Activated CD4-positive, alpha-beta T cell treated with anti-CD3 and anti-CD28 coated beads, Interleukin-2, amount 50 U/mL, for 1 hour (primary cell): ENCODE measurements at regions not wholly inside any gene's neighbourhood (a gene's known extent, or its start where the extent isn't known, plus 50 kb on each side); places are given as distances from the start of the nearest gene placed in this dataset.
"Not testable (repeated sequence)": the region's sequence is repeated elsewhere in the genome, so short reads cannot be mapped to it uniquely, and the experiment has no call there.

Source experiments
- DNase-seq: peaks from one replicate; pipeline ENCODE4 v3.0.0-alpha.2; 2020

GRCh38 chr6:15090145-15090579 lies 155.7 kb upstream of the JARID2 start:
- no peak for DNase-seq

- no peak for DNase-seq
Measured at GRCh38 chr6:15090745-15091384, 155.0 kb upstream of the JARID2 start.

- DNase-seq = no peak
Measured at GRCh38 chr6:15096894-15097837, 148.7 kb upstream of the JARID2 start.

GRCh38 chr6:15101130-15101529 lies 144.7 kb upstream of the JARID2 start:
- no peak for DNase-seq

GRCh38 chr6:15102241-15102640 lies 143.6 kb upstream of the JARID2 start:
- no peak for DNase-seq

- no peak for DNase-seq
Measured at GRCh38 chr6:15106958-15107643, 138.8 kb upstream of the JARID2 start.

GRCh38 chr6:15107644-15108382 lies 138.1 kb upstream of the JARID2 start:
- DNase-seq = no peak

- no peak for DNase-seq
Measured at GRCh38 chr6:15108383-15108715, 137.5 kb upstream of the JARID2 start.

- DNase-seq = no peak
Measured at GRCh38 chr6:15109338-15110090, 136.4 kb upstream of the JARID2 start.

GRCh38 chr6:15110726-15111354 lies 135.0 kb upstream of the JARID2 start:
- DNase-seq = no peak

- DNase-seq = not testable (repeated sequence)
Measured at GRCh38 chr6:15111576-15111975, 134.3 kb upstream of the JARID2 start.

GRCh38 chr6:15113587-15113986 lies 132.3 kb upstream of the JARID2 start:
- no peak for DNase-seq

- DNase-seq = no peak
Measured at GRCh38 chr6:15114061-15114460, 131.8 kb upstream of the JARID2 start.

- DNase-seq = no peak
Measured at GRCh38 chr6:15116889-15117288, 129.0 kb upstream of the JARID2 start.

GRCh38 chr6:15121443-15121842 lies 124.4 kb upstream of the JARID2 start:
- DNase-seq = no peak

- DNase-seq = no peak
Measured at GRCh38 chr6:15121977-15122550, 123.8 kb upstream of the JARID2 start.

GRCh38 chr6:15129887-15130286 lies 116.0 kb upstream of the JARID2 start:
- no peak for DNase-seq

GRCh38 chr6:15131234-15131633 lies 114.6 kb upstream of the JARID2 start:
- no peak for DNase-seq

GRCh38 chr6:15131651-15132061 lies 114.2 kb upstream of the JARID2 start:
- no peak for DNase-seq

- DNase-seq = no peak
Measured at GRCh38 chr6:15132167-15132566, 113.7 kb upstream of the JARID2 start.
